CD14-positive monocyte (primary cell): ENCODE measurements at regions not wholly inside any gene's neighbourhood (a gene's known extent, or its start where the extent isn't known, plus 50 kb on each side); places are given as distances from the start of the nearest gene placed in this dataset.

ENCODE experiments used
- DNase-seq, 3 donors: peaks; one replicate each; pipeline ENCODE4 v3.0.0-alpha.2; 2011 to 2022
- H2AFZ ChIP-seq: 2 replicates; pipeline ENCODE4 v1.6.0; 2012; ENCODE audit warnings: mild to moderate bottlenecking, low read depth, low read length, inconsistent platforms; ENCODE audit not compliant: insufficient read depth, poor library complexity, severe bottlenecking
- H3K27ac ChIP-seq, 2 donors: 1 replicate in 1 of 2; 2 replicates in 1 of 2; pipeline ENCODE4 v1.5.1; 2012 to 2013; ENCODE audit warnings: low read length in 2 of 2, control low read depth in 1 of 2, inconsistent platforms in 1 of 2, low read depth in 1 of 2, mild to moderate bottlenecking in 1 of 2
- H3K27me3 ChIP-seq, 2 donors: one replicate each; pipeline versions ENCODE4 v1.6.0 to v1.6.1; 2011 to 2013; ENCODE audit warnings: low read length in 2 of 2; ENCODE audit not compliant: control insufficient read depth in 2 of 2, insufficient read depth in 2 of 2
- H3K36me3 ChIP-seq, 2 donors: replicated peaks in 1 of 2; 1 replicate in 1 of 2; 2 replicates in 1 of 2; pipeline versions ENCODE4 v1.5.1 to v1.6.1; 2012 to 2013; ENCODE audit warnings: low read length in 2 of 2, control low read depth in 1 of 2, inconsistent platforms in 1 of 2, mild to moderate bottlenecking in 1 of 2; ENCODE audit not compliant: insufficient read depth in 2 of 2, control insufficient read depth in 1 of 2
- H3K4me1 ChIP-seq, 2 donors: 1 replicate in 1 of 2; 2 replicates in 1 of 2; pipeline versions ENCODE4 v1.5.1 to v1.6.1; 2012 to 2013; ENCODE audit warnings: low read length in 2 of 2, control low read depth in 1 of 2, inconsistent platforms in 1 of 2, mild to moderate bottlenecking in 1 of 2, moderate library complexity in 1 of 2; ENCODE audit not compliant: insufficient read depth in 2 of 2, control insufficient read depth in 1 of 2
- H3K4me2 ChIP-seq: replicated peaks from 2 replicates; pipeline ENCODE3; 2012; ENCODE audit warnings: low read length, moderate library complexity, mild to moderate bottlenecking; ENCODE audit not compliant: poor library complexity, severe bottlenecking; ENCODE audit errors: extremely low read depth
- H3K4me3 ChIP-seq, 3 experiments: fragments of 200-600 bp in 1 of 3; sonication (generic) in 1 of 3; replicated peaks in 1 of 3; 1 replicate in 2 of 3; 2 replicates in 1 of 3; pipeline ENCODE4 v1.5.1; 2011 to 2013; ENCODE audit warnings: low read length in 3 of 3, mild to moderate bottlenecking in 3 of 3, control low read depth in 2 of 3, low read depth in 2 of 3, inconsistent platforms in 1 of 3, moderate library complexity in 1 of 3
- H3K79me2 ChIP-seq: 2 replicates; pipeline ENCODE4 v1.6.0; 2012; ENCODE audit warnings: mild to moderate bottlenecking, control low read depth, inconsistent platforms, low read length, moderate library complexity; ENCODE audit not compliant: insufficient read depth
- H3K9ac ChIP-seq: 2 replicates; pipeline ENCODE4 v1.6.0; 2017; ENCODE audit warnings: low read length, mild to moderate bottlenecking; ENCODE audit not compliant: insufficient read depth, poor library complexity, severe bottlenecking
- H3K9me3 ChIP-seq, 2 donors: replicated peaks in 1 of 2; 1 replicate in 1 of 2; 2 replicates in 1 of 2; pipeline versions ENCODE4 v1.5.1 to v1.6.1; 2012 to 2013; ENCODE audit warnings: low read length in 2 of 2, control low read depth in 1 of 2; ENCODE audit not compliant: control insufficient read depth in 1 of 2, insufficient read depth in 1 of 2
- H4K20me1 ChIP-seq: 2 replicates; pipeline ENCODE4 v1.6.0; 2012; ENCODE audit warnings: mild to moderate bottlenecking, low read length, control low read depth, moderate library complexity; ENCODE audit not compliant: insufficient read depth
- H3K27ac Mint-ChIP-seq, 7 donors: one replicate each; pipeline ENCODE4 v1.8.0; 2020; ENCODE audit warnings: mild to moderate bottlenecking in 7 of 7, mixed read lengths in 7 of 7, moderate library complexity in 6 of 7, inconsistent platforms in 2 of 7
- H3K27me3 Mint-ChIP-seq, 3 donors: one replicate each; pipeline ENCODE4 v1.8.0; 2021 to 2022; ENCODE audit warnings: low read depth in 3 of 3, mild to moderate bottlenecking in 3 of 3, mixed read lengths in 3 of 3, moderate library complexity in 3 of 3, inconsistent platforms in 1 of 3
- H3K36me3 Mint-ChIP-seq, 2 donors: one replicate each; pipeline ENCODE4 v1.8.0; 2020; ENCODE audit warnings: mixed read lengths in 2 of 2, inconsistent platforms in 1 of 2, mild to moderate bottlenecking in 1 of 2
- H3K4me1 Mint-ChIP-seq: one replicate; pipeline ENCODE4 v1.8.0; 2020; ENCODE audit warnings: mild to moderate bottlenecking, mixed read lengths
- H3K4me3 Mint-ChIP-seq, 2 donors: one replicate each; pipeline ENCODE4 v1.8.0; 2020; ENCODE audit warnings: mild to moderate bottlenecking in 2 of 2, mixed read lengths in 2 of 2, moderate library complexity in 1 of 2
- H3K9me3 Mint-ChIP-seq, 7 donors: one replicate each; pipeline ENCODE4 v1.8.0; 2020 to 2022; ENCODE audit warnings: mixed read lengths in 7 of 7, mild to moderate bottlenecking in 6 of 7, moderate library complexity in 6 of 7, inconsistent platforms in 2 of 7
- CTCF ChIP-seq: fragments of 200-600 bp; IDR thresholded peaks from one replicate; pipeline ENCODE4 v1.8.0; 2022; ENCODE audit warnings: antibody characterized with exemption, mild to moderate bottlenecking
- WGBS: methylation state at CpG from one replicate; pipeline ENCODE4 v1.1.5; 2013; ENCODE audit warnings: missing lambda C conversion rate; ENCODE audit not compliant: insufficient coverage; 5-methylcytosine and 5-hydroxymethylcytosine counted together
- intact Hi-C, 2 donors: fragments of 100-400 bp; cut with micrococcal nuclease; formaldehyde crosslinking; loops; one replicate each; pipeline versions ENCODE4 v1.15.0 to v1.15.1; 2023

GRCh38 chr20:60238992-60239660 lies 280.9 kb downstream of the CDH26 start:
- no peak overlapping the region for H3K4me3 Mint-ChIP-seq

GRCh38 chr20:60239956-60240355 lies 281.7 kb downstream of the CDH26 start:
- no peak overlapping the region for H3K27ac ChIP-seq
- no peak overlapping the region for H3K4me2 ChIP-seq
- Mint-ChIP-seq H3K4me1 (no peaks in the 10 kb centered on the region), H3K27me3 (peaks cover 2 to 6% (median 2%) of the 10 kb centered on the region in 3 donors), H3K36me3 (peaks cover 5 to 10% of the 10 kb centered on the region in 2 donors), H3K9me3 (peaks cover 0 to 6% (median 3%) of the 10 kb centered on the region in 7 donors), H3K4me3 (no peak overlapping the region), H3K27ac (no peak overlapping the region)
- no peak for DNase-seq
- TF ChIP-seq CTCF = no peak
- H3K79me2 ChIP-seq = no peaks in the 10 kb centered on the region
- no peak overlapping the region for H3K9ac ChIP-seq
- H3K27me3 ChIP-seq = no peaks in the 10 kb centered on the region
- H3K4me3 ChIP-seq = no peak overlapping the region
- H2AFZ ChIP-seq = no peak overlapping the region
- H3K9me3 ChIP-seq = peaks cover 0 to 3% of the 10 kb centered on the region in 2 donors
- H3K36me3 ChIP-seq = peaks cover 0 to 2% of the 10 kb centered on the region in 2 donors
- H4K20me1 ChIP-seq = no peaks in the 10 kb centered on the region
- intact Hi-C loops = no loop called here
- H3K4me1 ChIP-seq = no peaks in the 10 kb centered on the region
- WGBS = 95% methylated on average over 12 of the region's 12 CpGs

More at GRCh38 chr20:60238992-60239660, 280.9 kb downstream of the CDH26 start:
- Histone ChIP-seq H3K79me2 (no peaks in the 10 kb centered on the region), H3K4me2 (no peak overlapping the region), H3K36me3 (peaks cover 0 to 2% of the 10 kb centered on the region in 2 donors), H3K4me3 (no peak overlapping the region), H3K9me3 (peaks cover 0 to 3% of the 10 kb centered on the region in 2 donors), H3K9ac (no peak overlapping the region), H3K27me3 (no peaks in the 10 kb centered on the region), H4K20me1 (no peaks in the 10 kb centered on the region), H3K27ac (no peak overlapping the region), H3K4me1 (no peaks in the 10 kb centered on the region), H2AFZ (no peak overlapping the region)
- H3K36me3 Mint-ChIP-seq = peaks cover 5 to 10% of the 10 kb centered on the region in 2 donors
- peaks cover 0 to 6% (median 3%) of the 10 kb centered on the region in 7 donors for H3K9me3 Mint-ChIP-seq
- peaks cover 2 to 6% (median 4%) of the 10 kb centered on the region in 3 donors for H3K27me3 Mint-ChIP-seq
- intact Hi-C loops = no loop called here
- no peaks in the 10 kb centered on the region for H3K4me1 Mint-ChIP-seq
- DNase-seq = no peak
- WGBS = 47% methylated on average over 10 of the region's 11 CpGs
- no peak for TF ChIP-seq CTCF
- peak overlapping the region in 2 of 7 donors; percentile 19 to 21 for H3K27ac Mint-ChIP-seq
